K562 (cell line): ENCODE measurements at regions not wholly inside any gene's neighbourhood (a gene's known extent, or its start where the extent isn't known, plus 50 kb on each side); places are given as distances from the start of the nearest gene placed in this dataset.

Experiments used
- ATAC-seq: fragments of 200-7000 bp; cut with Tn5 transposase; 3 replicates; pipeline ENCODE4 v1.9.1; 2020; ENCODE audit warnings: moderate library complexity
- BruUV-seq: library from RNA; stranded (reverse); fragments of 400-500 nt; replicated peaks from 2 replicates; lab custom pipeline; 2021; lab: Mats Ljungman, UMichigan
- CTCF ChIA-PET: fragments of 300-600 bp; formaldehyde crosslinking; extraction: SDS; loops from one replicate; lab custom pipeline; 2021; ENCODE audit warnings: low intra/inter-chr PET ratio; lab: Yijun Ruan, JAX
- POLR2A ChIA-PET: fragments of 300-600, 350-650 bp; sonication (Branson Sonifier 250); formaldehyde crosslinking; extraction: SDS; loops from one replicate; lab custom pipeline; 2021; ENCODE audit warnings: antibody characterized with exemption, inconsistent platforms; lab: Yijun Ruan, JAX
- DNase-seq, 4 experiments: peaks; one replicate each; pipeline versions ENCODE4 v3.0.0 to v3.0.0-alpha.2; 2011 to 2018; ENCODE audit warnings: low spot score in 3 of 4, mixed read lengths in 3 of 4; ENCODE audit errors: extremely low read depth in 1 of 4
- FAIRE-seq: peaks from 2 replicates; lab custom pipeline; 2011; peaks lifted over from hg19 to GRCh38; lab: Jason Lieb, UNC
- H2AFZ ChIP-seq: 2 replicates; pipeline ENCODE4 v1.6.0; 2011; ENCODE audit warnings: low read depth, low read length, control low read depth, inconsistent platforms
- H3K27ac ChIP-seq: fragments of 200-600 bp; 3 replicates; pipeline ENCODE4 v1.8.0; 2011; ENCODE audit warnings: low read depth, mild to moderate bottlenecking, control low read depth, inconsistent platforms, low read length, moderate library complexity, mixed read lengths; ENCODE audit errors: extremely low read depth
- H3K27me3 ChIP-seq, 2 experiments: fragments of 300-600 bp in 1 of 2; 2 replicates in 1 of 2; 3 replicates in 1 of 2; pipeline versions ENCODE4 v1.6.0 to v1.8.0; 2011; ENCODE audit warnings: inconsistent platforms in 2 of 2, low read length in 2 of 2, mild to moderate bottlenecking in 1 of 2, mixed read lengths in 1 of 2, moderate library complexity in 1 of 2; ENCODE audit not compliant: control insufficient read depth in 2 of 2, insufficient read depth in 2 of 2
- H3K36me3 ChIP-seq: fragments of 300-600 bp; 3 replicates; pipeline ENCODE4 v1.8.0; 2011; ENCODE audit warnings: mild to moderate bottlenecking, low read length, inconsistent platforms; ENCODE audit not compliant: control insufficient read depth, insufficient read depth
- H3K4me1 ChIP-seq, 2 experiments: fragments of 200-600 bp in 1 of 2; replicated peaks in 1 of 2; 2 replicates in 1 of 2; 3 replicates in 1 of 2; pipeline versions ENCODE4 v1.5.1 to v1.8.0; 2011; ENCODE audit warnings: inconsistent platforms in 2 of 2, low read length in 2 of 2, mild to moderate bottlenecking in 1 of 2, mixed read lengths in 1 of 2, moderate library complexity in 1 of 2; ENCODE audit not compliant: control insufficient read depth in 2 of 2, insufficient read depth in 2 of 2
- H3K4me2 ChIP-seq: 2 replicates; pipeline ENCODE4 v1.6.1; 2011; ENCODE audit warnings: low read length, control low read depth, inconsistent platforms, mixed read lengths; ENCODE audit not compliant: insufficient read depth
- H3K4me3 ChIP-seq: fragments of 200-600 bp; sonication (generic), shearing (Covaris generic); 2 replicates; pipeline ENCODE4 v1.5.1; 2016; ENCODE audit warnings: control low read depth, inconsistent platforms
- H3K79me2 ChIP-seq: fragments of 200-600 bp; 3 replicates; pipeline ENCODE4 v1.8.0; 2011; ENCODE audit warnings: low read length, inconsistent platforms; ENCODE audit not compliant: control insufficient read depth, insufficient read depth
- H3K9ac ChIP-seq, 2 experiments: 2 replicates each; pipeline versions ENCODE4 v1.6.0 to v1.6.1; 2011; ENCODE audit warnings: low read depth in 2 of 2, low read length in 2 of 2, control low read depth in 1 of 2, inconsistent platforms in 1 of 2, mild to moderate bottlenecking in 1 of 2, mixed read lengths in 1 of 2; ENCODE audit not compliant: insufficient read depth in 1 of 2
- H3K9me1 ChIP-seq: one replicate; pipeline ENCODE4 v1.6.0; 2011; ENCODE audit warnings: inconsistent platforms, mild to moderate bottlenecking, low read length, moderate library complexity; ENCODE audit not compliant: control insufficient read depth, insufficient read depth
- H3K9me3 ChIP-seq: replicated peaks from 2 replicates; pipeline ENCODE4 v1.5.1; 2011; ENCODE audit warnings: low read depth, low read length, inconsistent platforms; ENCODE audit not compliant: control insufficient read depth, insufficient read depth
- H4K20me1 ChIP-seq: replicated peaks from 2 replicates; pipeline ENCODE4 v1.6.1; 2011; ENCODE audit warnings: low read length, inconsistent platforms, mixed read lengths; ENCODE audit not compliant: control insufficient read depth, insufficient read depth
- EHMT2 ChIP-seq: fragments of 450-650 bp; IDR thresholded peaks from 2 replicates; pipeline ENCODE4 v1.6.1; 2018; ENCODE audit warnings: antibody characterized with exemption
- FOS ChIP-seq: IDR thresholded peaks from 3 replicates; pipeline ENCODE4 v1.6.1; 2011; ENCODE audit not compliant: insufficient read length; ENCODE audit errors: extremely low read depth
- GABPB1 ChIP-seq: sonication (generic); formaldehyde crosslinking; IDR thresholded peaks from 2 replicates; pipeline ENCODE4 v1.8.0; 2022; ENCODE audit warnings: mild to moderate bottlenecking, missing genetic modification reagents
- JUND ChIP-seq, 2 experiments: IDR thresholded peaks; 2 replicates in 1 of 2; 3 replicates in 1 of 2; pipeline ENCODE4 v1.6.1; 2011; ENCODE audit warnings: borderline replicate concordance in 2 of 2, low read depth in 2 of 2, low read length in 2 of 2, improper control_type of control experiment in 1 of 2, missing biosample characterization in 1 of 2, missing genetic modification characterization in 1 of 2, missing genetic modification reagents in 1 of 2
- NCOA1 ChIP-seq: fragments of 450-650 bp; IDR thresholded peaks from 2 replicates; pipeline ENCODE4 v1.6.1; 2016; ENCODE audit warnings: low read depth
- POLR2G ChIP-seq: fragments of 200-400 bp; formaldehyde crosslinking; IDR thresholded peaks from 2 replicates; pipeline ENCODE4 v1.6.1; 2017; ENCODE audit warnings: low read depth, mild to moderate bottlenecking, antibody characterized with exemption, low read length, moderate library complexity
- PURB ChIP-seq: sonication (generic); formaldehyde crosslinking; IDR thresholded peaks from 2 replicates; pipeline ENCODE4 v1.9.0; 2021; ENCODE audit warnings: low read depth, mild to moderate bottlenecking, missing genetic modification reagents
- SMARCC2 ChIP-seq: fragments of 450-650 bp; IDR thresholded peaks from 2 replicates; pipeline ENCODE4 v1.6.1; 2017; ENCODE audit warnings: antibody characterized with exemption, moderate library complexity, mild to moderate bottlenecking, low read depth
- SMARCE1 ChIP-seq: fragments of 450-650 bp; IDR thresholded peaks from 2 replicates; pipeline ENCODE4 v1.7.1; 2016; ENCODE audit warnings: mild to moderate bottlenecking
- ZBTB1 ChIP-seq: sonication (generic); formaldehyde crosslinking; IDR thresholded peaks from 2 replicates; pipeline ENCODE4 v1.8.1; 2023; ENCODE audit warnings: missing genetic modification reagents, low read depth, mild to moderate bottlenecking, borderline replicate concordance
- ZNF263 ChIP-seq: sonication (generic); formaldehyde crosslinking; IDR thresholded peaks from 2 replicates; pipeline ENCODE4 v1.8.0; 2022; ENCODE audit warnings: mild to moderate bottlenecking, missing genetic modification reagents, borderline replicate concordance
- ZNF449 ChIP-seq: fragments of 250-450 bp; sonication (Bioruptor Pico); IDR thresholded peaks from 2 replicates; pipeline ENCODE4 v1.8.0; 2022; ENCODE audit warnings: moderate library complexity, mild to moderate bottlenecking, inconsistent platforms
- ZNF695 ChIP-seq: fragments of 450-650 bp; formaldehyde crosslinking; IDR thresholded peaks from 2 replicates; pipeline ENCODE4 v1.4.0; 2020; ENCODE audit warnings: mild to moderate bottlenecking, moderate library complexity
- WGBS: fragments of 100-300 bp; shearing (Covaris generic); methylation state at CpG from one replicate; pipeline ENCODE4 v1.1.6; 2016; ENCODE audit warnings: low coverage, mixed read lengths; ENCODE audit not compliant: insufficient coverage; ENCODE audit errors: missing lambda C conversion rate; 5-methylcytosine and 5-hydroxymethylcytosine counted together
- in situ Hi-C: fragments of 300-500 bp; cut with MboI; formaldehyde crosslinking; loops from 4 replicates; pipeline ENCODE4 v1.15.0; 2018; ENCODE audit warnings: inconsistent platforms, mixed read lengths
- intact Hi-C: fragments of 100-400 bp; cut with micrococcal nuclease; formaldehyde crosslinking; loops from 2 replicates; pipeline ENCODE4 v1.14.2; 2022
- TF ChIP-seq, protein P1 (sequence below), 3 experiments: fragments of 200-800 bp in 1 of 3; fragments of 250-450 bp in 1 of 3; fragments of 450-650 bp in 1 of 3; sonication (Bioruptor Pico) in 1 of 3; sonication (Bioruptor generic) in 1 of 3; formaldehyde crosslinking in 1 of 3; IDR thresholded peaks; 2 replicates each; pipeline versions ENCODE4 v1.6.1 to v1.8.0; 2016 to 2022; ENCODE audit warnings: mild to moderate bottlenecking in 2 of 3, missing genetic modification characterization in 2 of 3, missing compliant biosample characterization in 1 of 3, moderate library complexity in 1 of 3
- TF ChIP-seq, protein P2 (sequence below): fragments of 450-650 bp; IDR thresholded peaks from 2 replicates; pipeline ENCODE4 v1.6.1; 2014; ENCODE audit warnings: low read depth, mild to moderate bottlenecking, moderate library complexity, borderline replicate concordance

GRCh38 chr1:98179151-98179773 lies 258.4 kb upstream of the DPYD start:
- CTCF ChIA-PET, result no interaction called here
- FAIRE-seq, result no peak
- no peaks in the 10 kb centered on the region for H3K4me1 ChIP-seq
- POLR2A ChIA-PET, result interaction anchor here (0.5 kb wide), 1 partner anchor 1739 kb away, joined by 3 read pairs; no protein-coding TSS in a partner anchor
- H3K79me2 ChIP-seq, result no peaks in the 10 kb centered on the region
- H3K27ac ChIP-seq, result no peak overlapping the region
- no peaks in the 10 kb centered on the region for H3K36me3 ChIP-seq
- no peaks in the 10 kb centered on the region for H3K9me3 ChIP-seq
- H3K4me3 ChIP-seq, result no peak overlapping the region
- no peak overlapping the region for H2AFZ ChIP-seq
- no peaks in the 10 kb centered on the region for H4K20me1 ChIP-seq
- BruUV-seq, result no TSS peak
- WGBS, result 0% methylated on average over 4 of the region's 4 CpGs
- DNase-seq, result no peak
- no peaks in the 10 kb centered on the region for H3K9me1 ChIP-seq
- ATAC-seq, result no peak
- H3K27me3 ChIP-seq, result no peaks in the 10 kb centered on the region
- intact Hi-C loops (no loop called here), in situ Hi-C loops (no loop called here)
- H3K9ac ChIP-seq, result no peak overlapping the region
- no peak overlapping the region for H3K4me2 ChIP-seq
- TF ChIP-seq SMARCC2 (no peak), NCOA1 (no peak), PURB (CRISPR knock-in tag) (no peak), POLR2G (no peak), ZNF695 (no peak), EHMT2 (no peak), ZNF263 (no peak), FOS (no peak), ZBTB1 (CRISPR knock-in tag) (no peak), GABPB1 (no peak), JUND (IDR thresholded peaks at IDR 0.05; ENCODE audit: borderline replicate concordance, low read depth, low read length) (no peak), JUND (tag; IDR thresholded peaks at IDR 0.05; ENCODE audit: borderline replicate concordance, low read depth, low read length) (no peak), ZNF449 (no peak), SMARCE1 (no peak)
- TF ChIP-seq, protein P1, sequence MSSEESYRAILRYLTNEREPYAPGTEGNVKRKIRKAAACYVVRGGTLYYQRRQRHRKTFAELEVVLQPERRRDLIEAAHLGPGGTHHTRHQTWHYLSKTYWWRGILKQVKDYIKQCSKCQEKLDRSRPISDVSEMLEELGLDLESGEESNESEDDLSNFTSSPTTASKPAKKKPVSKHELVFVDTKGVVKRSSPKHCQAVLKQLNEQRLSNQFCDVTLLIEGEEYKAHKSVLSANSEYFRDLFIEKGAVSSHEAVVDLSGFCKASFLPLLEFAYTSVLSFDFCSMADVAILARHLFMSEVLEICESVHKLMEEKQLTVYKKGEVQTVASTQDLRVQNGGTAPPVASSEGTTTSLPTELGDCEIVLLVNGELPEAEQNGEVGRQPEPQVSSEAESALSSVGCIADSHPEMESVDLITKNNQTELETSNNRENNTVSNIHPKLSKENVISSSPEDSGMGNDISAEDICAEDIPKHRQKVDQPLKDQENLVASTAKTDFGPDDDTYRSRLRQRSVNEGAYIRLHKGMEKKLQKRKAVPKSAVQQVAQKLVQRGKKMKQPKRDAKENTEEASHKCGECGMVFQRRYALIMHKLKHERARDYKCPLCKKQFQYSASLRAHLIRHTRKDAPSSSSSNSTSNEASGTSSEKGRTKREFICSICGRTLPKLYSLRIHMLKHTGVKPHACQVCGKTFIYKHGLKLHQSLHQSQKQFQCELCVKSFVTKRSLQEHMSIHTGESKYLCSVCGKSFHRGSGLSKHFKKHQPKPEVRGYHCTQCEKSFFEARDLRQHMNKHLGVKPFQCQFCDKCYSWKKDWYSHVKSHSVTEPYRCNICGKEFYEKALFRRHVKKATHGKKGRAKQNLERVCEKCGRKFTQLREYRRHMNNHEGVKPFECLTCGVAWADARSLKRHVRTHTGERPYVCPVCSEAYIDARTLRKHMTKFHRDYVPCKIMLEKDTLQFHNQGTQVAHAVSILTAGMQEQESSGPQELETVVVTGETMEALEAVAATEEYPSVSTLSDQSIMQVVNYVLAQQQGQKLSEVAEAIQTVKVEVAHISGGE (CRISPR knock-in tag; IDR thresholded peaks at IDR 0.05), result no peak
- TF ChIP-seq, protein P2, sequence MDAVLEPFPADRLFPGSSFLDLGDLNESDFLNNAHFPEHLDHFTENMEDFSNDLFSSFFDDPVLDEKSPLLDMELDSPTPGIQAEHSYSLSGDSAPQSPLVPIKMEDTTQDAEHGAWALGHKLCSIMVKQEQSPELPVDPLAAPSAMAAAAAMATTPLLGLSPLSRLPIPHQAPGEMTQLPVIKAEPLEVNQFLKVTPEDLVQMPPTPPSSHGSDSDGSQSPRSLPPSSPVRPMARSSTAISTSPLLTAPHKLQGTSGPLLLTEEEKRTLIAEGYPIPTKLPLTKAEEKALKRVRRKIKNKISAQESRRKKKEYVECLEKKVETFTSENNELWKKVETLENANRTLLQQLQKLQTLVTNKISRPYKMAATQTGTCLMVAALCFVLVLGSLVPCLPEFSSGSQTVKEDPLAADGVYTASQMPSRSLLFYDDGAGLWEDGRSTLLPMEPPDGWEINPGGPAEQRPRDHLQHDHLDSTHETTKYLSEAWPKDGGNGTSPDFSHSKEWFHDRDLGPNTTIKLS, result no peak
